CD4-positive, alpha-beta T cell treated with Interleukin-15 for 1 hour (primary cell): ENCODE measurements at regions not wholly inside any gene's neighbourhood (a gene's known extent, or its start where the extent isn't known, plus 50 kb on each side); places are given as distances from the start of the nearest gene placed in this dataset.
A peak's percentile ranks its signal among the peaks of the same experiment; 100 is the strongest.
"Not testable (repeated sequence)": the region's sequence is repeated elsewhere in the genome, so short reads cannot be mapped to it uniquely, and the experiment has no call there.

Experiments used
- DNase-seq: peaks from one replicate; pipeline ENCODE4 v3.0.0-alpha.2; 2020

DNA sequence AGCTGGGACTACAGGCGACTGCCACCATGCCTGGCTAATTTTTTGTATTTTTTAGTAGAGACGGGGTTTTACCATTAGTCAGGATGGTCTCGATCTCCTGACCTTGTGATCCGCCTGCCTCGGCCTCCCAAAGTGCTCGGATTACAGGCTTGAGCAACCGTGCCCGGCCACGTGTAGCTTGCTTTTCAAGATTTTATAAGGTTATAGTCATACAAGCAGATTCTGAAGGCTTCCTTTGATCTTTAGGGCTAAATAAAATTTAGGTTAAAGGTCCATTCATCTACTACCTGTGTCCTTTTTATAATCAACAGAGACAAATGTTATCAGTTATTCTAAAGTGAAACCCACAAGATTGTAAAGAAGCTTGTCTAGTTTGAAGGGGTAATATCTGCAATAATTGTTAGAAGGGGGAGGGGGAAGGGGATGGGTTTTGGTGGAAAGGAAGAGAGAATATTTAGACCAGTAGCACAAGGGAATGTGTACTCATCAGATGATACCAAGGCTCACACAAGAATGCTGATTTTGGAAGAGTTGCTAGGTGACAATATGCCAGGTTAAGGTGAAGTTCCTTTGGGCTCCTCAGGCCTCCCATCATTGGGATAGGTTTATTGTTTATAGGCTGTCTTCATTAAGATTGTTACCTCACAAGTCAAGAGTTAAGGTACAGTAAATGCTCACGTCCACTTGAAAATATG is 284.7 kb downstream of the ALDH8A1 start:
- no peak for DNase-seq

DNA sequence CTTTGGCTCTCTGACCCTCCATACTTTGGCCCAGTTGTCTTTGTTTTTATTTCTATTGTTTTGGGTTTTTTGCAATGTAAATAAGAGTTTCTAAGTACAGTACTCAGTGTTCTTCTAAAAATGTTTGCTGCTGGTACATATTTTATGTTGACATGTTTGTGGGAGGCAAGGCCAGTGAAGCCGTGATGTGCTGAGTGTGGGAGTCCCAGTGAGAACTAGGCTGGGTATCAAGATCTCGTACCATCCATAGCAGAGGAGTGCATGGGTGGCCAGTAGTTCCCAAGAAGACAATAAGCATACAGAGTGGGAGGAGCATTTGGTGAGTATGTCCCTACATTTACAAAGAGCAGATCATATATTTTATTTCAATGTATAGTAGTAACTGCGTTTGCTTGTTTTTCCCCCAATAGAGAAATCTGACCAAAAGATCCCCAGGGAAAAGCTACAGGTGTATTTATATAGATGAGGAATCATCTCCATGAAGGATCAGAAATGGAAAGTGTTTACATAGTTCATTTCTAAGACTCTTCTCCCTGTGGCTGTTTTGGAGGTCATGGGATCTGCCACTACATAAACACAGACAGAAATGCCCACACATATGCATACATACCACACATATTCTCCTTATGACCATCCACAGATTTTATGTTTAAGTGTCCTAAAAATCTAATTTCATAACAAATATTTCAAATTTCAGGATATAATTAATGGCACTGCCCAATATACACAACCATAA is 285.9 kb downstream of the ALDH8A1 start:
- no peak for DNase-seq

DNA sequence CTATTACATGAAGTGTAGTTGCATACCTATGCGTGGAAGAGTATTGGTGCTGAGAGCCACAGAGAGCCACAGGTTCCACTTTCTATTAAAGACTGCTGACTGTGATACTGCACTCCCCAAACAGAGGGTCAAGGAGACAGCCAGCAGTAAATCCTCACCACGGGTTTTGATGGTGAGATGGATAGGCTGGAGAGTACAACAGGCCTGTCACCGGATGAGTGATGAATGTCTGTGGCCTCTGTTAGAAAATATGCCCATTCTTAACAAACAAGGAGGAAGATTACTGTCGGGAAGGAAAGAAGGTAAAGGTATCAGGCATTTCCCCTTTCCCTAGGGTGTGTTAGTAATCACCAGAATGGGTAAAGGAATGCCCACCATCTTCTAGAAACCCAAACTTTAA is 286.5 kb downstream of the ALDH8A1 start:
- DNase-seq: no peak

DNA sequence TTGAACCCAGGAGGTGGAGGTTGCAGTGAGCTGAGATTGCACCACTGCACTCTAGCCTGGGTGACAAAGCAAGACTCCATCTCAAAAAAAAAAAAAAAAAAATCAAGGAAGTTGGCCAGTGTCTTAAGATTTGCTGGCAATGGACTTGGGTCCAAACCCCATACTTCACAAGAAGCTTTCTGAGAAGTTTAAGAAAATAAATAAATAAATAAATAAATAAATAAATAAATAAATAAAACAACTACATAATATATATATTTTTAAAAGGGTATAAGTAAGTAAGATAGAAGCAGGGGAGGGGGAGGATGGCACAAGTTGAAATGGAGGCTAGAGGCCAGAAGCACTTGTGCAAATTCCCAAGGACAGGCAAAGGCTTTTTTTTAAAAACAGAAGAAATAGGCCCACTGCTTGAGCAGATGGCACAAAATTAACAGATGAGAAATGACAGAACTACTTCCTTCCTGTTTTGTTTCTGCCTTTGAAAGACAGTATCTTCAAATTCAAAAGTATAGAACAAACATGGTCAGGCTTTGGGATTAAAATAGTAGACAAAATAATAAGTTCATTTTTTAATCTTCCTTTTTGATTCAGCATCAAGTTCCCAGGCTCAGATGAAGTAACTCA is 287.7 kb downstream of the ALDH8A1 start:
- no peak for DNase-seq

DNA sequence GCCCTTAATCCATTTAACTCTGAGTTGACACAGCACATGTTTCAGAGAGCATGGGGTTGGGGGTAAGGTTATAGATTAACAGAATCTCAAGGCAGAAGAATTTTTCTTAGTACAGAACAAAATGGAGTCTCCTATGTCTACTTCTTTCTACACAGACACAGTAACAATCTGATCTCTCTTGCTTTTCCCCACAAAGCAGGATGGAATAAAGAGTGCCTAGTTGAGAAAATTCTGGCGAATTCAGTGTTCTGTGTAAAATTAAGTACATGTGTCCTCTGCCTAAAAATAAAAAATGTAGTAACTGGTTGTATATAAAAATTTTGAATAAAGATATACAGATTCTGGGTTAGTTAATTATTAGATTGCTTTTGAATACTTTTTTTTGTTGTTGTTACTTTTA is 290.0 kb downstream of the ALDH8A1 start:
- not testable (repeated sequence) for DNase-seq

DNA sequence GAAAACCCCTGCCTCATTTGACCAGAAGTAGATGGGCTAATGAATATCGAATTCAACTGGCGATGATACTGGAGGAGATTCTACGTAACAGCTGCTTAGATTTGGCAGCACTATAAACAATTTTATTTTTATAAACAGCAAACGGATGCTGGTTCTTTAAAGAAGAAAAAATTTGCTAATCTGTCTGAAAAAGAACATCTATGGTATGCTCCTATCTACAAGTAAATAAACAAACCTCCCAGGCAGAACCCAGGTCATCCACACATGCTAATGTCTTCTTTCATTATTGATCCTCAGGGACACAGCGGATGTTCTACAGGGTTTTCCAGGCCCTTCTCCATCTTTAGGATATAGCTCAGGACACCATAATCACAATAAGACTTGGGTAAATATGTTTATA is 291.3 kb downstream of the ALDH8A1 start:
- no peak for DNase-seq

DNA sequence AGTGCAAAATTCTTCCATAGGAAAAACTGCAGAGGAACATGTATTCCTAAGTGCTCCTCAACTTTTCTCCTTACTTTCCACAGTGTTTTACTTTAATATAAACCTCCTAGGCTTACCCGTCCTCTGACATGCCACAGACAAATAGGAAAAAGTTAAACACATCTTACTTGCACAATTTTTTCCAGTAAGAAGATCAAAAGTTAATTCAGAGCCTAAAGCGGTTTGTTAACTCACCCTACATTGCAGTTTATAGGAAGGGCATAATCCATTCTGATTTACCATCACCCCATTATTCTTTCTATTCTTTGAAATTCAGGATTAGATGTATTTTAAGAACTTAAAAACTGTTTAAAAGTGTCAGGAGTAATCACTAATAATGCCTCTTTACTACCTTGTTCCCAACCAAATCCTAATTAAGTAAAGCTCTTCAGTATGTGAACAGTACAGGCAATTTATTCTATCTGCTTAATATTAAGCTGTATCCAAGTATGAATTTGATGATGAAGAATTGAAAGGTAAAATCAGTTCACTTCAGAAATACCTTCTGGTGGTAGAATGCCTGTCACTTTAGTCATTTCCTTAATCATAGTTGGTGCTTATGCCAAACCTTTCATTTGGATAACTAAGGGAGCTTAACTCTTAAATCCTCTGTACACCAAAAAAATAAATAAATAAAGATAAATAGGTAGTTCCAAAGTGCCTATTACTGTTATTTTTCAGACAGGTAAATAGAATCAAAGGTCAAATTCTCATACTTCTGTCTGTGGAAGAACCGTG is 292.0 kb downstream of the ALDH8A1 start:
- DNase-seq: no peak

DNA sequence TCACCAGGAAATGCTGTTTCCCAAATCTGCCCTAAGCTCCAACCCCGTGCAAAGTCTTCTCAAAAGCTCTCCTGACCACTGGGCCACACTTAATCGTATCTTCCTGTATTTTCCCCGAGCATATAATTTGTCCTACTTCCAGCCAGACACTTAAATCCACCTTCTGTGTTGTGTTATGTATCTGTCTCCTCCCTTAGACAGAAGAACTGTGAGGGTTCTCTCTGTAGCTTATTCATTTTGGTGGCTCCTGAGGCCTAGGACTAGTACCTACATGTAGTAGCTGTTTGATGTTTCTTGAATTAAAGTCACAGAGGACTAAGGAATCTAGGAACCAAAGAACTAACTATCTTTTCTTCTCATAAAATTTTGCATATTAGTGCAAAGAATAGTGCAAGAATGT is 292.6 kb downstream of the ALDH8A1 start:
- DNase-seq: no peak

DNA sequence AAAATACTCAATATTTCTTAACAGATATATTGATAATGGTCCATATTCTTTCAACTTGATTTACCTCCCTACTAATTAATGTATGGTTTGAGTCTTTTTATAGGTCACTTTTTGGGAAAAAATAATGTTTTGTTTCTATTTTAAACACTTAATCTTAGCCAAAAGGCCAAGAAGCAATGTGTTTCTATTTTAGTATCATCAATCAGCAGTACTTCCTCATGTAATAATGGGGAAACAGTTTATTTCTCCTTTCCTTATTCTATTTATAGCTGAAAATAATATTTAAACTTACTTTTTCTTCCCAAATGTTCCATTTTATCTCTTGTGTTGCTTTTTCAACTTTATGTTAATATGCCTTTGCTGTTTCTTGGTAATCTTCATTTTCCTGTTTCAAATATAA is 295.1 kb downstream of the ALDH8A1 start:
- no peak for DNase-seq

DNA sequence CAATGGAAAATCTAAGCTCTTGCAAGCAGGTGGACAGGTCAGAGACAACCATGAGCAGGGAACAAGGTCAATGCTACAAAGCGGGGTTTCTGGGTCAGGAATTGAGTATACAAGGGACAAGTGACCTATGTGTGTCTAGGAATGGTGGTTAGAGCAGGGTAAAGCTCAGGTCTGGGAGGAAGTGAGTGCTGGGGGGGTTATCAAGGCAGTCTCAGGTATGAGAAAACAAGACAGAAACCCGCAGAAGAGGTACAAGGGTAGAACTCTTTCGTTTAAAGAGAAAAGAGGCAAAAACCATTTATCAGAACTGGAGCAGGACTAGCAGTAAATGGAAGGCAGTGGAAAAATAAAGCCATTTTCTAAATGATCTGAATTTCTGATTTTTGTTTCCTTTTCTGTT is 298.4 kb downstream of the ALDH8A1 start:
- no peak for DNase-seq

DNA sequence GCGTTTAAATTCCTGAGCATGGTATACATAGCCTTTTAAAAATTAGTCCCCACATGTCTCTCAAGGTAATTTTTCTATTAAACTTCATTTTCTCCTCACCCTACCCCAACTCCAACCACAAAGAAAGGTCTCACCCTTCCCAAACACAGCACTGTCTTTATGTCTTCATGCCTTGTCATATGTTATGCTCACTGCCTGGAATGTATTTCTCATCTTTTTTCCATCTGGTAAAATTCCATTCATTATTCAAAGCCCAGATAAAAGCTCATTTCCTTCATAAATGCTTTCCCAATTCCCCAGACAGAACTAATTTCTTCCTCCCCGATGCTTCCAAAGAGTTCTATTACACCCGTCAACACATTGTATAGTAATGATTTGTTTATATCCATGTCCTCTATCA is 302.0 kb downstream of the ALDH8A1 start:
- DNase-seq: no peak

DNA sequence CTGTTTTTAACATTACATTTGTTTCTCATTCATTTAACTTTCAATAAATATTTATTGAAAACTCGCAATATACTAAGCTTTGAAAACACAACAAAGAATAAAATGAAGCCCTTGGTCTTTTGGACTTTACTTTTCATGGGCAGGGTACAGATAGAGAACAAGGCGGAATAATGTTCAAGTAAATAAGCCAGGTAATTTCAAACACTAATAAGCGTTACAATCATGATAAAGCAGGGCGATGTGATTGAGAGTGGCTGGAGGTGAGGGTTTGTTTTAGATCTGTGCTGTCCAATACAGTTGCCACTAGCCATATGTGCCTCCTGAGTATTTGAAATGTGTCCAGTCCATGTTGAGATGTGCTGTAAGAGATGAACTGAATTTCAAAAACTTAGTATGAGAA is 307.1 kb downstream of the ALDH8A1 start:
- no peak for DNase-seq

DNA sequence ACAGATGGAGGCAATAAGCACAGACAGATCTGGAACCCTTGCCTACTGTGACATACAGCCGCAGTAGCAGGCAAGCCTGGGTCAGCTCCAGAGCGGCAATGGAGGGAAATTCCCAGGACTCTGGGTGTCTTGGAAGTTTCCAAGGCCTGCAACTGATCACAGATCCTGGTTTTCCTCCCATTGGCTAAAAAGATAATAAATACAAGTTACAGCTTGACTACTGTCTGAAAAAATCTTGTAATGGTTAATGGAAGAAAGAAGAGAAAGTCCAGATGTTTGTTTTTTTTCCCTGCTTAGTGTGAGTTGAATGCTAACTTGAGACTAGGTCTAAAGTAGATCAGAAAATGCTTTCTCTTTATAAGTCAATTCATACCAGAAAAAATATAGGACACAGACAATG is 307.6 kb downstream of the ALDH8A1 start:
- DNase-seq: no peak

DNA sequence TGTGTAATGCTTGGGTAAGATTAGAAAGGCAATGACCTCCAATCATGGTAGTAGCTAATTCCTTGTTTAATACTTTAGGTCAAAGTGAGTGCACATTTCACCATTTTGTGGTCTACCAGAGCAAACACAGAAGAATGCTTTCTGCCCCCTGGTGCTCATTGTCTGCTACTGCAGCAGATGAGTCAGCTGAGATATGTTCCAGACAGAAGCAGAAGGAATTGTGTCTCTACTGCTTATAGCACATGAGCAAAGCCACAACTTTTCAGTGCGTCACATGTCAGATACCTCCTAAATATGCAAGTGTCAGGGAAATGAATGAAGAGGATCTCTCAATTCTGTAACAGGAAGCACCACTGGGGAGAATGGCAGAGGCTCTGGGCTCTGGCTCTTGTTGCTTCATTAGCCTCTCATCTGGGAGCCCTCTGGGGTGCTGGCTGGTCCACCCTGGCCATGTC is 308.9 kb downstream of the ALDH8A1 start:
- DNase-seq: peak; percentile 83

DNA sequence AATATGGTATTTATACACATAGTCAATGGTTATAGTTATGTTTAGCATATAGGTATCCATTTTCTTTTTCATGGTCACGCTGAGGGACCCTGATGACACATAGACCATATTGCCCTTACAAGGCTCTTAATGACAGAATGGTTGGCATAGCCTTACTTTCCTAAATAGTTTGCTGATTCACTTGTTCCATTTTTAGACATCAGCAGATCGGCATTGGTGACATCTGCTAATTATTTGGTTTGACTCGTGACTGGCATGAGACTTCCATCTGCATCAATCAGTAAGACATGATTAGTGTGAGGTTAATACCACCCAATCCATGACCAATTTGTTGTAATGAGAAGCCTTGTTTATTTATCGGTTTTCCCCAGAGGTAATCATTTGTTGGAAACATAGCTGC is 309.7 kb downstream of the ALDH8A1 start:
- DNase-seq: no peak

DNA sequence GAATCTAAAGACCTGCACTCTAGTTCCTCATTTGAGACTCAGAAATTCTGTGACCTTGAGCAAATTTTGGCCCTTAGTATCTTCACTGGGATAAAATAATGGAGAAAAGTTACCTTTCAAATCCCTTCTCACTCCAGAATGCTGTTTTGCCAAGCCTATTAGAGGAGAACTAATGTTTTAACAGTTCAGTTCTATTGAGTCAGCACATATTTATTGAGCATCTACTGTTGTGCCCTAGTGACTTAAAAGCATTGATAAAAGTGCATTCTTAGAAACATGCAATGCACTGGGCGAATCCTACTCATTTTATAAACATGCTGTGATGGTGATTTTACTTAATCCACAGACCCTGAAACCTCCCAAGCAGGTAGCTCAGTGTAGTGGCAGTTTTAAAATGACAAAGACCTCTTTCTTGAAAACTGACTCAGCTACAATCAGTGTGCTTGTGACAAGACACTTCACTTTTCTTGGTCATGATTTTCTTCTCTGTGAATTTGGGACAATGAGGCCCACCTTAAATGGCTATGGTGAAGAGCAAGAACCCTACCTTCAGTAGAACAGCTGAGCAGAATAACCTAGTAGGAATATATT is 312.0 kb downstream of the ALDH8A1 start:
- no peak for DNase-seq

DNA sequence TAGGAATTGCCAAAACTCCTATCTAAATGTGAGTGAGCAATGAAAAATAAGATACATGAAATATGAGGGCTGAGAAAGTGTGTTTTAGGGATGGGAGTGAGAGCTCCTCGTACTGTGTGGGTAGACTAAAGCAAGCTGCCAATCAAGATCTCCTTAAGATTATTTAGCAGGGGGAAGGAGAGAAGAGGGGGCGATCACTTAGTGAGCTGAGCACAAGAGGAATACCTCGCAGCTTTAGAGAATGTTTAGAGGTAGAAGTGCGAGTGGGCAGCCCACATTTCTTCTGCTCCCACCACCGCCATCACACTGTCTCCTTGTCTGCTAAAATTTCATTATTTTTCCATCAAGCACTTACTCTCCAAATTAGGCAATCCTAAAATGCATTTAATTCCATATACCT is 312.6 kb downstream of the ALDH8A1 start:
- DNase-seq: no peak

DNA sequence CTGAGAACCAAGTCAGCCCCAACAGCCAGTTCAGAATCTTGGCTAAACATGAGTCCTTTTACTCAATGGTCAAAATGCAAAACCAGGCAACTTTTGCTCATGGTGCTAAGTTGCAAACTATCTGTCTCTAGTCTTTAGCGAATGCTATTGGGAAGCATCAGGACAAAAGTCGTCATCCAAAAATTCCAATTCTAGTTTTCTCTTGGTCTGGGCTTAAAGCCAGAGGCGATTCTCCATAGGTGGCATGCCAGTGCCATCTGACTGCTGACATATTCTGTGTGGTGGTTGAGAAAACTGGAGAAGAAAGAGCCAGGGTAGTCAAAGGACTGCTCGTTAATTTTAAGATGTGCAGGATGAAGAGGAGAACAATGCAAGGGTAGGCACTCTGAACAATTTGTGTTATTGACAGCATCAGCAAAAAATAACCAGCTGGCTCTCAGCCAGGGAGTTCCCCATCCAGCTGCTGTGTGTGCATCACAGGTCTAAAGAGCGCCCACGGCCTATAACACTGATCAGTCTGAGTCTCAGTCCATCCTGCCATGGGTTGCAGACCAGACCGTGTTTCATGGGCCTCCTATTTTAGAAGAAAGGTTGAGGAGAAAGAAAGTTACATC is 313.6 kb downstream of the ALDH8A1 start:
- peak; percentile 28 for DNase-seq

DNA sequence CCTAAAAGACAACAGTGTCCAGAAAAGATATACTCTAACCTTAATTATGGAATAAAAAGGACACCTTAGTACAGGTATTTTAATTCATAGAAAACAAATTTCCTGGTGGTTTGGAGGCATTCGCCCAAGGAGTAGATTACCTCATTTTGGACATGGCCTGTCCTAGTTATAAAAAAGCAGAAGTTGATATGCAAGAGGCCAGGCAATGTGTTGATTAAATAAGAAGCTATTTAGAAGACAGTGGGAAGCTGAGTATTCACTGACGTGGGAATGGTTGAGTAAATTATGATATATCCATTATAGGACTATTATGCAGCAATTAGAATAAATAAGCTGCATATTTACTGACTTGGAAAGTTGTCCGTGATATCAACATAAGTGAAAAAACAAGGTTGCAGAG is 314.9 kb downstream of the ALDH8A1 start:
- DNase-seq: no peak

DNA sequence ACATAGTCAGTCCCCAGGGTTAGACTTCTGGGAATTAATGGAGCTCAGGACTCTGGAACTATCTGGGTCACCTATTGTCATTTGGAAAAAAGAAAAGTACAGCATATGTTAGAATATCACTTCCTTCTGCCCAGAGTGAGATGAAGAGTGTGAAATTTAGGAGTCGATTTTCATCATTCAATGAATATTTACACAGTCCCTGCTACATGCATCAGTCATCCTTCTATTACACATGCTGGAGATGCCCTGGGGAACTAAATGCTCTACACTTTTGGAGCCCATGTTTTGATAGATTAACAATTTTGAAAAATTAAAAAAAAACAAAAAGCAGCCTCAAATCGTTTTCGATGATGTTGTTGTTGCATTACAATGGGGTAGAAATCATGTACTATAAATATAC is 315.4 kb downstream of the ALDH8A1 start:
- no peak for DNase-seq

DNA sequence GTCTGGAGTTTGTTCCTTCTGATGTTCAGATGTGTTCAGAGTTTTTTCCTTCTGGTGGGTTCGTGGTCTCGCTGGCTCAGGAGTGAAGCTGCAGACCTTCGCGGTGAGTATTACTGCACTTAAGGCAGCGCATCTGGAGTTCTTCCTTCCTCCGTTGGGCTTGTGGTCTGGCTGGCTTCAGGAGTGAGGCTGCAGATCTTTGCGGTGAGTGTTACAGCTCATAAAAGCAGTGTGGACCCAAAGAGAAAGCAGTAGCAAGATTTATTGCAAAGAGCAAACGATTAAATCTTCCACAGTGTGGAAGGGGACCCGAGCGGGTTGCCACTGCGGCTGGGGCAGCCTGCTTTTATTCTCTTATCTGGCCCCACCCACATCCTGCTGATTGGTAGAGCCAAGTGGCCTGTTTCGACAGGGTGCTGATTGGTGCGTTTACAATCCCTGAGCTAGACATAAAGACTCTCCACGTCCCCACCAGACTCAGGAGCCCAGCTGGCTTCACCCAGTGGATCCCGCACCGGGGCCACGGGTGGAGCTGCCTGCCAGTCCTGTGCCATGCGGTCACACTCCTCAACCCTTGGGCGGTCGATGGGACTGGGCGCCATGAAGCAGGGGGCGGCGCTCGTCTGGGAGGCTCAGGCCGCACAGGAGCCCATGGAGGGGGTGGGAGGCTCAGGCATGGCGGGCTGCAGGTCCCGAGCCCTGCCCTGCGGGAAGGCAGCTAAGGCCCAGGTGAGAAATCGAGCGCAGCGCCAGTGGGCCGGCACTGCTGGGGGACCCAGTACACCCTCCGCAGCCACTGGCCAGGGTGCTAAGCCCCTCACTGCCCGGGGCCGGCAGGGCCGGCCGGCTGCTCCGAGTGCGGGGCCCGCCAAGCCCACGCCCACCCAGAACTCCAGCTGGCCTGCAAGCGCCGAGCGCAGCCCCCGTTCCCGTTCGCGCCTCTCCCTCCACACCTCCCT is 315.3 kb upstream of the SGK1 start:
- DNase-seq: peak; percentile 55
